Nephron (organoid): ENCODE measurements at regions not wholly inside any gene's neighbourhood (a gene's known extent, or its start where the extent isn't known, plus 50 kb on each side); places are given as distances from the start of the nearest gene placed in this dataset.
A peak's percentile ranks its signal among the peaks of the same experiment; 100 is the strongest.

Experiments used
- H3K27ac Mint-ChIP-seq, 3 experiments: 2 replicates each; pipeline ENCODE4 v1.8.0; 2020; ENCODE audit warnings: mixed read lengths in 3 of 3, mild to moderate bottlenecking in 2 of 3, moderate library complexity in 1 of 3
- H3K27me3 Mint-ChIP-seq: 2 replicates; pipeline ENCODE4 v1.8.0; 2021; ENCODE audit warnings: low read depth, mild to moderate bottlenecking, moderate library complexity, mixed read lengths
- H3K36me3 Mint-ChIP-seq: 2 replicates; pipeline ENCODE4 v1.8.0; 2020; ENCODE audit warnings: low read depth, mixed read lengths
- H3K4me1 Mint-ChIP-seq: 2 replicates; pipeline ENCODE4 v1.8.0; 2020; ENCODE audit warnings: mixed read lengths
- H3K4me3 Mint-ChIP-seq, 3 experiments: 2 replicates each; pipeline ENCODE4 v1.8.0; 2020; ENCODE audit warnings: mild to moderate bottlenecking in 3 of 3, mixed read lengths in 3 of 3, moderate library complexity in 2 of 3
- H3K9me3 Mint-ChIP-seq: 2 replicates; pipeline ENCODE4 v1.8.0; 2020; ENCODE audit warnings: mixed read lengths
- TF ChIP-seq, protein P1 (sequence below), 3 experiments: fragments of 200-600 bp; sonication (generic); IDR thresholded peaks; one replicate each; pipeline ENCODE4 v1.5.0; 2021; ENCODE audit warnings: antibody characterized with exemption in 3 of 3; ENCODE audit not compliant: unreplicated experiment in 3 of 3

DNA sequence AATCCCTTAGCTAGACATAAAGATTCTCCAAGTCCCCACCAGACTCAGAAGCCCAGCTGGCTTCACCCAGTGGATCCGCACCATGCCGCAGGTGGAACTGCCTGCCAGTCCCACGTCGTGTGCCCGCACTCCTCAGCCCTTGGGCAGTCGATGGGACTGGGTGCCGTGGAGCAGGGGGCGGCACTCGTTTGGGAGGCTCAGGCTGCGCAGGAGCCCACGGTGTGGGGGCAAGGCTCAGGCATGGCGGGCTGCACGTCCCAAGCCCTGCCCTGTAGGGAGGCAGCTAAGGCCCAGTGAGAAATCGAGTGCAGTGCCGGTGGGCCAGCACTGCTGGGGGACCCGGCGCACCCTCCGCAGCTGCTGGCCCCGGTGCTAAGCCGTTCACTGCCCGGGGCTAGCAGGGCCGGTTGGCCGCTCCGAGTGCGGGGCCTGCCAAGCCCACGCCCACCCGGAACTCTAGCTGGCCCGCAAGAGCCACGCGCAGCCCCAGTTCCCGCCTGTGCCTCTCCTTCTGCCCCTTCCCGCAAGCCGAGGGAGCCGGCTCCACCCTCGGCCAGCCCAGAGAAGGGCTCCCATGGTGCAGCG, 95.9 kb upstream of the DTNBP1 start:
- Mint-ChIP-seq H3K9me3 (no peaks in the 10 kb centered on the region), H3K4me3 (no peak overlapping the region), H3K27me3 (peaks cover 8% of the 10 kb centered on the region), H3K36me3 (no peaks in the 10 kb centered on the region), H3K27ac (no peak overlapping the region), H3K4me1 (peaks cover 10% of the 10 kb centered on the region)
- TF ChIP-seq, protein P1, sequence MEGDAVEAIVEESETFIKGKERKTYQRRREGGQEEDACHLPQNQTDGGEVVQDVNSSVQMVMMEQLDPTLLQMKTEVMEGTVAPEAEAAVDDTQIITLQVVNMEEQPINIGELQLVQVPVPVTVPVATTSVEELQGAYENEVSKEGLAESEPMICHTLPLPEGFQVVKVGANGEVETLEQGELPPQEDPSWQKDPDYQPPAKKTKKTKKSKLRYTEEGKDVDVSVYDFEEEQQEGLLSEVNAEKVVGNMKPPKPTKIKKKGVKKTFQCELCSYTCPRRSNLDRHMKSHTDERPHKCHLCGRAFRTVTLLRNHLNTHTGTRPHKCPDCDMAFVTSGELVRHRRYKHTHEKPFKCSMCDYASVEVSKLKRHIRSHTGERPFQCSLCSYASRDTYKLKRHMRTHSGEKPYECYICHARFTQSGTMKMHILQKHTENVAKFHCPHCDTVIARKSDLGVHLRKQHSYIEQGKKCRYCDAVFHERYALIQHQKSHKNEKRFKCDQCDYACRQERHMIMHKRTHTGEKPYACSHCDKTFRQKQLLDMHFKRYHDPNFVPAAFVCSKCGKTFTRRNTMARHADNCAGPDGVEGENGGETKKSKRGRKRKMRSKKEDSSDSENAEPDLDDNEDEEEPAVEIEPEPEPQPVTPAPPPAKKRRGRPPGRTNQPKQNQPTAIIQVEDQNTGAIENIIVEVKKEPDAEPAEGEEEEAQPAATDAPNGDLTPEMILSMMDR (IDR thresholded peaks at IDR 0.05; ENCODE audit: unreplicated experiment in 3 of 3): no peak

DNA sequence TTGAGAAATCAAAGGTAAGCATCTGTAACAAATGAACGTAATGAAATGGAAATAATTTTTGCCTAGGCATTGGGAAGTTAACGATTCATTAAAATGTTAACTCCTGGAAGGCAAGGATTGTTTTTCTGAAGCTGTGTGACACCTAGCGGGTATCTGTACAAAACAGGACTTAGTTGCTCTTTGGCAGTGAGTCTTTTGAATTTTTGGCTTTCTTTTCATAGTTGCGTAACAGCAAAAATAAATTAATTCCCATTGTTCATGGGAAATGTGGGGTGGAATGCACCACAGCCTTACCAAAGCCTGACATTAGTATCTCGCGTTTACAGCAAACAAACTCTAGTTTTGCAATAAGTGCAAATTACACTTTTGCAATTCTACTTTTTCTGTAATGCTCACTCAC, 92.7 kb upstream of the DTNBP1 start:
- Mint-ChIP-seq H3K9me3 (no peaks in the 10 kb centered on the region), H3K27me3 (peaks cover 10% of the 10 kb centered on the region), H3K36me3 (no peaks in the 10 kb centered on the region), H3K4me1 (peaks cover 4% of the 10 kb centered on the region), H3K27ac (no peak overlapping the region), H3K4me3 (no peak overlapping the region)
- TF ChIP-seq, protein P1 (IDR thresholded peaks at IDR 0.05; ENCODE audit: unreplicated experiment in 3 of 3): no peak

DNA sequence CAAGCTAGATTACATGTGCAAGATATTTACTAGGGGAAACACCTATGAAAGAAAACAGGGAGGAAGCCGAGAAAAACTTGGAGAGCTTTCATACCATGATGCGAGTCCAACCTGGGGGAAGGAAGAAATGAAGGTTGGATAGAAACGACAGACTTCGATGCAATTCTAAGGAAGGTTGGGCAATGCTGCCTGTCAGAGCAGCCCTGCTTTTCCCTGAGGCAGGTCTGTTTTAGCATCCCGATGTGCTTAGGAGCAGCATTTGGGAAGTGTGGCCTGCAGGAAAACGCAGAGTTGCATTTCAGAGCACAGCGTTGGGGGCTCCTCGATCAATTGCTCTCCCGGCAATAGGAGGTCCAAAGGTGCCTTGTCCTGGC, 91.9 kb upstream of the DTNBP1 start:
- Mint-ChIP-seq H3K36me3 (no peaks in the 10 kb centered on the region), H3K9me3 (no peaks in the 10 kb centered on the region), H3K4me3 (no peak overlapping the region), H3K27me3 (peaks cover 10% of the 10 kb centered on the region), H3K4me1 (peaks cover 4% of the 10 kb centered on the region), H3K27ac (peak overlapping the region in 1 of 3 experiments; percentile 57)
- TF ChIP-seq, protein P1 (IDR thresholded peaks at IDR 0.05; ENCODE audit: unreplicated experiment in 3 of 3): no peak

DNA sequence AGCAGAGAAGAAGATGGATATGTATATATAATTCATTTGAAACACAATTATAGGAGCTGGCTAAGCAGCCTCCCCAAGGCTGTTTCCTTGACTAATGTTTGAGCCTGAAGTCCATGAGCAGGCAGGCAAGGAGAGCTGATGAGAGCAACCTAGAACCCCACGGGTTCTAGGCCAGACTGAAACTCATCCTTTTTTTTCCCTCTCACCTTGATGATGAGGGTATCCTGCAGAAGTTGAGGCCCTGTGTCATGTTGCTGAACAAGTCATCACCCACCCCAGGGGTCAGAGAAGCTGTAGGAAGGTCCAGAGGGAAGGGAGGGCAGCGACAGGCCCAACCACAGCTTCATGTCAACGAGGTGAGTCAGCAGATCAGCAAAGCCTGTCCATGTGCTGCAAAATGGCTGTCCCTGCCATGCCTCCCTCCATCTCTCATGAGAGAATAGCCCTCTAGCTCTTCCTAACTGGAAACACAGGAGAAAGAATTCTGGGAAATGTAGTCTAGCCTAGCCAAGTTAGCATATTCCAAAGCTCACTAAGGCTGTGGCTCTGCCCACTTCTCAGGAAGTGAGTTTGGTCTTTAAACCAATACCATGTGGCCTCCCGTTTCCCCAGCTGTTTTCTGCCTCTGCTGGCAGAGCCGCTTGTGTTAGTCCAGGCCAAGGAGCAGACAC, 91.3 kb upstream of the DTNBP1 start:
- Mint-ChIP-seq H3K4me1 (peaks cover 4% of the 10 kb centered on the region), H3K27me3 (peaks cover 10% of the 10 kb centered on the region), H3K4me3 (no peak overlapping the region), H3K9me3 (no peaks in the 10 kb centered on the region), H3K27ac (peak overlapping the region in 1 of 3 experiments; percentile 57), H3K36me3 (no peaks in the 10 kb centered on the region)
- TF ChIP-seq, protein P1 (IDR thresholded peaks at IDR 0.05; ENCODE audit: unreplicated experiment in 3 of 3): no peak

DNA sequence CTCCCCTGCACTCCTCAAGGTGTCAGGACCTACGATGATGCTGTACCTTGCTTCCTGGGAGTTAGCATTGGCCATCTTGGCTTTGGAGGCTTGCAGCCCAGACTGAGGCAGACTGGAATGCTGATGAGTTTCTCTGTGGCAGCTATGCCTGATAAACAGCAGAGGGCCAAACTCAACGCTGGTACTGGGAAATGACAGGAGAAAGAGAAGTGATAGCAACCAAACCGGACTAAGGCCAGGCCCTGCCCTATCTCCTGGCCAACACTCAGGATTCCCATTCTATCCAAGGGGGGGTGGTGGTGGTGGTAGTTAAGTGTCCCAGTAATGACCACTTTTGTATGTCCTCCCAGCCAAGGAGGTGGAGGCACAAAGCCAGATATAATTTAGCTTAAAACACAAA, 90.0 kb upstream of the DTNBP1 start:
- Mint-ChIP-seq H3K4me1 (peaks cover 4% of the 10 kb centered on the region), H3K27me3 (peaks cover 8% of the 10 kb centered on the region), H3K27ac (no peak overlapping the region), H3K9me3 (no peaks in the 10 kb centered on the region), H3K36me3 (no peaks in the 10 kb centered on the region), H3K4me3 (no peak overlapping the region)
- TF ChIP-seq, protein P1 (IDR thresholded peaks at IDR 0.05; ENCODE audit: unreplicated experiment in 3 of 3): no peak
